HUES6 (cell line): ENCODE measurements at regions not wholly inside any gene's neighbourhood (a gene's known extent, or its start where the extent isn't known, plus 50 kb on each side); places are given as distances from the start of the nearest gene placed in this dataset.

Experiments used
- H3K27ac ChIP-seq: 2 replicates; pipeline ENCODE4 v1.7.0; 2013; ENCODE audit warnings: low read depth, mild to moderate bottlenecking, low read length, inconsistent platforms
- H3K27me3 ChIP-seq: 2 replicates; pipeline ENCODE4 v1.6.1; 2013; ENCODE audit warnings: low read length; ENCODE audit not compliant: control insufficient read depth, insufficient read depth
- H3K36me3 ChIP-seq: 2 replicates; pipeline ENCODE4 v1.6.1; 2013; ENCODE audit warnings: low read length; ENCODE audit not compliant: control insufficient read depth, insufficient read depth
- H3K4me1 ChIP-seq: 2 replicates; pipeline ENCODE4 v1.6.1; 2013; ENCODE audit warnings: low read length; ENCODE audit not compliant: control insufficient read depth, insufficient read depth
- H3K4me3 ChIP-seq: 2 replicates; pipeline ENCODE4 v1.5.1; 2013; ENCODE audit warnings: low read depth, low read length
- H3K9ac ChIP-seq: one replicate; pipeline ENCODE4 v1.6.1; 2013; ENCODE audit warnings: mild to moderate bottlenecking, low read length
- H3K9me3 ChIP-seq: 2 replicates; pipeline ENCODE4 v1.6.1; 2013; ENCODE audit warnings: low read depth, low read length; ENCODE audit not compliant: control insufficient read depth, insufficient read depth

- Histone ChIP-seq H3K36me3 (no peaks in the 10 kb centered on the region), H3K27ac (no peak overlapping the region), H3K9me3 (no peaks in the 10 kb centered on the region), H3K9ac (no peak overlapping the region), H3K4me3 (no peak overlapping the region), H3K27me3 (peaks cover 7% of the 10 kb centered on the region; the same call in 1 of the 2 replicates), H3K4me1 (no peaks in the 10 kb centered on the region)
These were observed 160.8 kb downstream of the FBXO8 start for GRCh38 chr4:174122705-174123104.

DNA sequence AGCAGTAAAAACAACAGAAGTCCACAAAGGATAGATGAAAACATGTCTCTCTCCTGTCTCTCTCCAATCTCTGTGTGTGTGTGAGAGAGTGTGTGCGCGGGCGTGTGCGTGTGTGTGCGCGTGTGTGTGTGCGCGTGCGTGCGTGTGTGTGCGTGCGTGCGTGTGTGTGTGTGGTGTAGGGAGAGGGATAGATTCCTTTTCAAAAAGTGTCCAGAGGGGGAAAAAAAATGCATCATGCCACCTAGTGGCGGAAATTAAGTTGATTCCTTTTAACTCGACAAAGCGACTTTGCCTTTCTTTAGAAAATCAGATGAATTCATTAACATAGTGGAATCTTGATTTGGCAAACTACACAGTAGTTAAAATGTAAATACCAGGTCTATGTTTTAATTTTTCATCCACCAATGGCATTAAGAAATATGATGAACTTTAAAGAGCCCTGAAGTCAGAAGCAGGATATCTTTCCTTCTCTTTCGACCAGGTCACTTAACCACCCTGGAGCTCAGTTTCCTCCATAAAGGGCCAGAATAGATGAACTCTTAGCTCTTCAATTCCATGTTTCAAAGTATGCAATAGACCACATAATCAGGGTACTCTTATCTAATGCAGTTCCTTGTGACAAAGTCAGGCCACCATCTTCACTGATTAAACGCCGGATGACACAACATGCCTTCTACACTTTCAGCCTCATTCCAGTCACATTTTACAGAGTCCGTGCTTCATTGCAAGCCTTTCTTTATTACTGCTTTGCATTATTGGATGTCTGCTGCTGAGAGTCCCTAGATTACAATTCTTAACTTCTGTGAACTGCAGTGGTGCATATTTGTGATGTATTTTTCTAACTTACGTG is 162.8 kb downstream of the FBXO8 start:
- H3K27me3 ChIP-seq = peaks cover 7% of the 10 kb centered on the region; the same call in 1 of the 2 replicates
- H3K4me3 ChIP-seq = peak overlapping the region; percentile 48
- H3K4me1 ChIP-seq = no peaks in the 10 kb centered on the region
- H3K9me3 ChIP-seq = no peaks in the 10 kb centered on the region
- no peaks in the 10 kb centered on the region for H3K36me3 ChIP-seq
- no peak overlapping the region for H3K27ac ChIP-seq
- no peak overlapping the region for H3K9ac ChIP-seq

DNA sequence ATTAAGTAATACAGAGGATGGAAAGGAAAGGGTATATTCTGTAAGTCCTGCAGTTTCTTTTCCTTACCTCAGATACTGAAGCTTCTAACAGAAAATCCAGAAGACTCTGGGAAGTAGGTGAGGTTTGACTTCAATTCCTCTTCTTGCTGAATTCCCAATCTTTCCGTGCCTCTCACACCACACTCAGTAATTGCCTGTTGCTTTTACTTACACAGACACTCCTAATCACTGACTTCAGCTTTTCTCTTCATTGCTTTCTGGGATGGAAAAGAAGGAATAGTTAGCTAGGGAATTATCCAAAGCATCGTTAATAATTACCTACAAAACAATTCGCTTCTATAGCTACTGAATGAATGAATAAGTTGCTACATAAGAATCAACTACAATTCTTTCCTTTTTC is 163.6 kb downstream of the FBXO8 start:
- H3K27ac ChIP-seq = no peak overlapping the region
- H3K9ac ChIP-seq = no peak overlapping the region
- no peaks in the 10 kb centered on the region for H3K9me3 ChIP-seq
- H3K4me3 ChIP-seq = peak overlapping the region; percentile 48; the same call in 1 of the 2 replicates
- H3K4me1 ChIP-seq = no peaks in the 10 kb centered on the region
- 0 out of 2 replicates have a peak, but pooled peaks cover 3% of the 10 kb centered on the region for H3K27me3 ChIP-seq
- no peaks in the 10 kb centered on the region for H3K36me3 ChIP-seq

GRCh38 chr4:174119051-174119450 is 164.4 kb downstream of the FBXO8 start:
- H3K27me3 ChIP-seq = no peaks in the 10 kb centered on the region
- no peaks in the 10 kb centered on the region for H3K9me3 ChIP-seq
- H3K4me3 ChIP-seq = no peak overlapping the region
- H3K4me1 ChIP-seq = no peaks in the 10 kb centered on the region
- H3K36me3 ChIP-seq = no peaks in the 10 kb centered on the region
- no peak overlapping the region for H3K9ac ChIP-seq
- H3K27ac ChIP-seq = no peak overlapping the region

DNA sequence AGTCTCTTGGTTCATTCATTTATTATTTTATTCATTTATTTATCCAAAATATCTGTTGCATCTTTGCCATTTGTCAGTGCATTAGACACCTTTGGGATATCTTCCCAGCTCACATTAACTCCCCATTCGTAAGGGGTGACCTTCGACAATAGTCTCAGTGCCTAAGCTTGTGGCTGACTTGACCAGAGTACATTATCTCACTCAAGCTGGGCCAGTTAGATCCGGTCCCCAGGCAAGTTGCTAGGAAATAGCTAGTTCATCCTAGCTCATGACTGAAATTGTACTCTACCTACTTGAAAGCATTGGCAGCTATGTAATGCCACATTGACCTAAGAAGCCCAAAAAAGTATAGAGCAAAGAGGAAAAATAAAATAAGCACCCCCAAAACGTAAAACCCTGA is 165.3 kb downstream of the FBXO8 start:
- H3K9me3 ChIP-seq = no peaks in the 10 kb centered on the region
- H3K27me3 ChIP-seq = no peaks in the 10 kb centered on the region
- no peak overlapping the region for H3K9ac ChIP-seq
- H3K4me3 ChIP-seq = no peak overlapping the region
- H3K27ac ChIP-seq = no peak overlapping the region
- H3K4me1 ChIP-seq = no peaks in the 10 kb centered on the region
- H3K36me3 ChIP-seq = no peaks in the 10 kb centered on the region

GRCh38 chr4:174117445-174117844 is 166.0 kb downstream of the FBXO8 start:
- Histone ChIP-seq H3K4me1 (no peaks in the 10 kb centered on the region), H3K36me3 (no peaks in the 10 kb centered on the region), H3K4me3 (no peak overlapping the region), H3K27ac (no peak overlapping the region), H3K9me3 (no peaks in the 10 kb centered on the region), H3K9ac (no peak overlapping the region), H3K27me3 (no peaks in the 10 kb centered on the region)

- H3K9ac ChIP-seq = no peak overlapping the region
- H3K9me3 ChIP-seq = no peaks in the 10 kb centered on the region
- no peak overlapping the region for H3K4me3 ChIP-seq
- H3K27ac ChIP-seq = no peak overlapping the region
- H3K27me3 ChIP-seq = no peaks in the 10 kb centered on the region
- H3K4me1 ChIP-seq = no peaks in the 10 kb centered on the region
- H3K36me3 ChIP-seq = no peaks in the 10 kb centered on the region
These were observed 167.4 kb downstream of the FBXO8 start for GRCh38 chr4:174116021-174116420.

DNA sequence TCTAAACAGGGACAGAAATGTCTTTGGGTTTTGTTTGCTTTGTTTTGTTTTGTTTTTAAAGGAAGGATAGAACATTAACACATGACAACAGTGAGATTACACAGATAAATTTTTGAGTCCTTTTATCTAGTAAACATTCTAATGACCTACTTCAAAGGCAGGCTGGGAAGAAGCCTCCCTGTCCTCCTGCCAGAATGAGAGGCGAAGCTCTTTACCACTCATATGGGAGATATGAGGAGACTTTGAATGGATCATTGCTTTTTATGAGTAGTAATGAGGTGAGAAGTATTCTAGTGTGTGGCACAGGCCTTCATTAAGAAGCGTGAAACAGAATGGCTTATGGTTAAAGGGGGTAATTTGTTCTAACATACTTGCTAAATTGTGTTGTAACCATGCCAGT is 172.0 kb downstream of the FBXO8 start:
- no peak overlapping the region for H3K27ac ChIP-seq
- H3K4me3 ChIP-seq = no peak overlapping the region
- no peaks in the 10 kb centered on the region for H3K9me3 ChIP-seq
- no peaks in the 10 kb centered on the region for H3K4me1 ChIP-seq
- H3K27me3 ChIP-seq = no peaks in the 10 kb centered on the region
- no peak overlapping the region for H3K9ac ChIP-seq
- H3K36me3 ChIP-seq = no peaks in the 10 kb centered on the region

DNA sequence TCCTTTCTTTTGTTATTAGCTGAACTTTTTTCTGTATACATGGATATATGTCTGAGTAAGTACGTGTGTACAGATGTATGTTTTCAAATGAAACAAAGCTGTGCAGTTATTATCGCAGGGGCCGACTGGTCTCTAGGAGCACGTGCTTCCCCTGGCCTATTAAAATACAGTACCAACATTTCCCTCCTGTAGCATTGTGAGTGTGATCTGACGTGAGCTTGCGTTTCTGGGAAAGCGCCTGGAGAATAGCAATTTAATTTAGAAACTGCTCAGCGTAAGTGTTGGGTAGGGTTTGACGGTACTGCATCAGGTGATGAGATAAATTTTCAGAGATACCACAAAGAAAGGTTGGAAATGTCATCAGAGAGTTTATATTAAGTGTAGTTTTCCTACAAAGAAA is 173.3 kb downstream of the FBXO8 start:
- Histone ChIP-seq H3K9ac (no peak overlapping the region), H3K36me3 (no peaks in the 10 kb centered on the region), H3K4me3 (no peak overlapping the region), H3K27ac (no peak overlapping the region), H3K27me3 (no peaks in the 10 kb centered on the region), H3K9me3 (no peaks in the 10 kb centered on the region), H3K4me1 (no peaks in the 10 kb centered on the region)

DNA sequence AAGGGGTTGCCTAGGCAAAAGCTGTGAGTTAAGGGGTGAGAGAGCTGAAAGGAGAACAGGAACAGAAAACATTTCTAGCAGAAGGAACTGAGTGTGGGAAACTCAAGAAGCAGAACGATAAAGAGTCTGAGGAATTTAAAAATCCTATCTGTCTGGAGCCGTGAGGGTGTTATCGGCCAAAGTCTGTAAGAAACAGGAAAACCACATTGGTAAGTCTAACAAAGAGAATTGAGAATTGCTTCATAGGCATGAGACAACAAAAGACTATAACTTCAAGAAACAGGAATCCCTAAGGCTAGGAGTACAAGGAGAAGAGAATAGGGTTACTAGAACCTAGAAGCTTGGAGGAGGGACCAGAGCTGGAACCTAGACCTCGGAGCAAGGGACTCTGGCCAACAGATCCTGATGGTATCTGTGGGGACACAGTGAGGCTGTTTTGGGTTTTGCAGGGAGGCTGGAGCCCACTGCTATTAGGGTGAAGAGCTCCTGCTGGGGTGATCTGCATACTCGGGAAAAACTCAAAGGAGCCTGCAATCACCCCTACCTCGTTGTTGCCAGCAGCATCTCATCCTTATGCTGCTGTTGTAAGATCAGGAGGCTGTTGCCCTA is 175.6 kb downstream of the FBXO8 start:
- Histone ChIP-seq H3K9me3 (no peaks in the 10 kb centered on the region), H3K4me3 (no peak overlapping the region), H3K27ac (no peak overlapping the region), H3K36me3 (no peaks in the 10 kb centered on the region), H3K9ac (no peak overlapping the region), H3K4me1 (no peaks in the 10 kb centered on the region), H3K27me3 (no peaks in the 10 kb centered on the region)

- no peaks in the 10 kb centered on the region for H3K27me3 ChIP-seq
- H3K9me3 ChIP-seq = no peaks in the 10 kb centered on the region
- H3K4me1 ChIP-seq = no peaks in the 10 kb centered on the region
- no peak overlapping the region for H3K9ac ChIP-seq
- H3K27ac ChIP-seq = no peak overlapping the region
- H3K4me3 ChIP-seq = no peak overlapping the region
- no peaks in the 10 kb centered on the region for H3K36me3 ChIP-seq
These were observed 178.3 kb downstream of the FBXO8 start for GRCh38 chr4:174105202-174105601.
